Uterus (tissue), 2 donors: ENCODE measurements at regions not wholly inside any gene's neighbourhood (a gene's known extent, or its start where the extent isn't known, plus 50 kb on each side); places are given as distances from the start of the nearest gene placed in this dataset.

Experiments used
- CTCF ChIP-seq, 4 experiments: fragments of 200-600 bp in 2 of 4; fragments of 450-650 bp in 2 of 4; sonication (generic) in 2 of 4; IDR thresholded peaks; one replicate each; pipeline ENCODE4 v1.5.1; 2016 to 2019; ENCODE audit warnings: antibody characterized with exemption in 4 of 4, mild to moderate bottlenecking in 2 of 4, moderate library complexity in 1 of 4
- POLR2A ChIP-seq, 2 donors: fragments of 450-650 bp; IDR thresholded peaks; one replicate each; pipeline ENCODE4 v1.6.1; 2016; ENCODE audit warnings: antibody characterized with exemption in 2 of 2, mild to moderate bottlenecking in 1 of 2, moderate library complexity in 1 of 2

GRCh38 chr12:126869644-126870043, 1397.3 kb upstream of the TMEM132C start:
- TF ChIP-seq POLR2A (IDR thresholded peaks at IDR 0.05) (no peak), CTCF (IDR thresholded peaks at IDR 0.05) (no peak)
